OCI-LY7 (cell line): ENCODE measurements at regions not wholly inside any gene's neighbourhood (a gene's known extent, or its start where the extent isn't known, plus 50 kb on each side); places are given as distances from the start of the nearest gene placed in this dataset.

ENCODE experiments used
- EZH2phosphoT487 ChIP-seq: fragments of 200-600 bp; sonication (generic); IDR thresholded peaks from 2 replicates; pipeline ENCODE4 v1.6.1; 2018; ENCODE audit warnings: low read depth, borderline replicate concordance, mild to moderate bottlenecking, mixed run types, antibody characterized with exemption, low read length, moderate library complexity, mixed read lengths
- TF ChIP-seq, protein P1 (sequence below): fragments of 200-600 bp; sonication (generic); conservative IDR thresholded peaks from 2 replicates; pipeline ENCODE4 v1.5.1; 2014; ENCODE audit warnings: mild to moderate bottlenecking, antibody characterized with exemption, low read length, moderate library complexity, mixed read lengths

DNA sequence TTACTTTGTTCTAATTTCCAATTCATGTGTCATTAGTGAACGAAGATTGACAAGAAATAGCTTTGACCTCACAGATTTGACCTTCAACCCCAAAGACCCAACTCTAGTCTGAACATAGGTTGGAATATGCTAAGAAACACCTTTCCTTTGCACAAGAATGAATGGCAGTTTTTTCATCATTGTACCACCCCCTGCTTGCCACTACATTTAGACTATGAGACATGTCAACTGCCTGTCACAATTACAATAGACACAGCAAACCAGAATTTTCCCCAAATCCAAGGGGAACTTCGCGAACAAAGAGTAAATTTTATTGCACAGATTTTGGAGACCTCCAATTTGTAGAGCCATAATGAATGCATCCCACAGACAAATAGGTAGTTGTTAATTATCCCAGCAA is 535.4 kb downstream of the PRKD1 start:
- TF ChIP-seq EZH2phosphoT487 = no peak
- TF ChIP-seq, protein P1, sequence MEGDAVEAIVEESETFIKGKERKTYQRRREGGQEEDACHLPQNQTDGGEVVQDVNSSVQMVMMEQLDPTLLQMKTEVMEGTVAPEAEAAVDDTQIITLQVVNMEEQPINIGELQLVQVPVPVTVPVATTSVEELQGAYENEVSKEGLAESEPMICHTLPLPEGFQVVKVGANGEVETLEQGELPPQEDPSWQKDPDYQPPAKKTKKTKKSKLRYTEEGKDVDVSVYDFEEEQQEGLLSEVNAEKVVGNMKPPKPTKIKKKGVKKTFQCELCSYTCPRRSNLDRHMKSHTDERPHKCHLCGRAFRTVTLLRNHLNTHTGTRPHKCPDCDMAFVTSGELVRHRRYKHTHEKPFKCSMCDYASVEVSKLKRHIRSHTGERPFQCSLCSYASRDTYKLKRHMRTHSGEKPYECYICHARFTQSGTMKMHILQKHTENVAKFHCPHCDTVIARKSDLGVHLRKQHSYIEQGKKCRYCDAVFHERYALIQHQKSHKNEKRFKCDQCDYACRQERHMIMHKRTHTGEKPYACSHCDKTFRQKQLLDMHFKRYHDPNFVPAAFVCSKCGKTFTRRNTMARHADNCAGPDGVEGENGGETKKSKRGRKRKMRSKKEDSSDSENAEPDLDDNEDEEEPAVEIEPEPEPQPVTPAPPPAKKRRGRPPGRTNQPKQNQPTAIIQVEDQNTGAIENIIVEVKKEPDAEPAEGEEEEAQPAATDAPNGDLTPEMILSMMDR = no peak
